HG03097 (cell line): ENCODE measurements at regions not wholly inside any gene's neighbourhood (a gene's known extent, or its start where the extent isn't known, plus 50 kb on each side); places are given as distances from the start of the nearest gene placed in this dataset.
"Not testable (repeated sequence)": the region's sequence is repeated elsewhere in the genome, so short reads cannot be mapped to it uniquely, and the experiment has no call there.

ENCODE experiments used
- ATAC-seq: cut with Tn5 transposase; IDR thresholded peaks from one replicate; pipeline ENCODE4 v1.9.1; 2021; ENCODE audit not compliant: unreplicated experiment, low FRiP score

- ATAC-seq, result no peak
These were observed 77.3 kb downstream of the PPCDC start for GRCh38 chr15:75100679-75101078.

- ATAC-seq, result peak; percentile 37
These were observed 81.6 kb downstream of the PPCDC start for GRCh38 chr15:75104804-75105557.

- no peak for ATAC-seq
These were observed 84.1 kb downstream of the PPCDC start for GRCh38 chr15:75107516-75107907.

GRCh38 chr15:75107908-75108838 lies 84.8 kb downstream of the PPCDC start:
- ATAC-seq, result no peak

- ATAC-seq, result no peak
These were observed 85.8 kb downstream of the PPCDC start for GRCh38 chr15:75109021-75109735.

- ATAC-seq, result no peak
These were observed 86.3 kb downstream of the PPCDC start for GRCh38 chr15:75109736-75110130.

GRCh38 chr15:75112278-75112847 lies 89.0 kb downstream of the PPCDC start:
- no peak for ATAC-seq

GRCh38 chr15:75112848-75113492 lies 88.7 kb upstream of the C15orf39 start:
- ATAC-seq, result peak; percentile 50

GRCh38 chr15:75114327-75114726 lies 87.4 kb upstream of the C15orf39 start:
- no peak for ATAC-seq

GRCh38 chr15:75114796-75115195 lies 86.9 kb upstream of the C15orf39 start:
- no peak for ATAC-seq

- not testable (repeated sequence) for ATAC-seq
These were observed 86.2 kb upstream of the C15orf39 start for GRCh38 chr15:75115411-75115913.

GRCh38 chr15:75116143-75116542 lies 85.5 kb upstream of the C15orf39 start:
- ATAC-seq, result not testable (repeated sequence)

- no peak for ATAC-seq
These were observed 83.7 kb upstream of the C15orf39 start for GRCh38 chr15:75117993-75118392.

- not testable (repeated sequence) for ATAC-seq
These were observed 82.4 kb upstream of the C15orf39 start for GRCh38 chr15:75119312-75119711.

GRCh38 chr15:75121491-75121890 lies 80.2 kb upstream of the C15orf39 start:
- ATAC-seq, result no peak

GRCh38 chr15:75123395-75123794 lies 78.3 kb upstream of the C15orf39 start:
- ATAC-seq, result no peak

- ATAC-seq, result not testable (repeated sequence)
These were observed 77.4 kb upstream of the C15orf39 start for GRCh38 chr15:75124278-75124677.

- no peak for ATAC-seq
These were observed 75.7 kb upstream of the C15orf39 start for GRCh38 chr15:75125935-75126334.

GRCh38 chr15:75126864-75127580 lies 74.7 kb upstream of the C15orf39 start:
- no peak for ATAC-seq
